Nephron progenitor cell (in vitro differentiated cells): ENCODE measurements at regions not wholly inside any gene's neighbourhood (a gene's known extent, or its start where the extent isn't known, plus 50 kb on each side); places are given as distances from the start of the nearest gene placed in this dataset.
A peak's percentile ranks its signal among the peaks of the same experiment; 100 is the strongest.
"Not testable (repeated sequence)": the region's sequence is repeated elsewhere in the genome, so short reads cannot be mapped to it uniquely, and the experiment has no call there.

Experiments
- DNase-seq: peaks from one replicate; pipeline ENCODE4 v3.0.0; 2021
- H3K27ac Mint-ChIP-seq: 2 replicates; pipeline ENCODE4 v1.8.0; 2021; ENCODE audit warnings: mild to moderate bottlenecking, moderate library complexity, mixed read lengths
- H3K27me3 Mint-ChIP-seq: 2 replicates; pipeline ENCODE4 v1.8.0; 2021; ENCODE audit warnings: mild to moderate bottlenecking, low read depth, mixed read lengths; ENCODE audit not compliant: poor library complexity
- H3K36me3 Mint-ChIP-seq: 2 replicates; pipeline ENCODE4 v1.8.0; 2021; ENCODE audit warnings: low read depth, mixed read lengths
- H3K4me1 Mint-ChIP-seq: 2 replicates; pipeline ENCODE4 v1.8.0; 2021; ENCODE audit warnings: mixed read lengths
- H3K4me3 Mint-ChIP-seq: 2 replicates; pipeline ENCODE4 v1.8.0; 2021; ENCODE audit warnings: mild to moderate bottlenecking, moderate library complexity, mixed read lengths
- H3K9me3 Mint-ChIP-seq: 2 replicates; pipeline ENCODE4 v1.8.0; 2021; ENCODE audit warnings: mild to moderate bottlenecking, moderate library complexity, mixed read lengths
- TF ChIP-seq, protein P1 (sequence below): fragments of 200-600 bp; sonication (generic); IDR thresholded peaks from 2 replicates; pipeline ENCODE4 v1.5.0; 2021; ENCODE audit warnings: antibody characterized with exemption

GRCh38 chr4:122988696-122989095 lies 66.3 kb upstream of the NUDT6 start:
- Mint-ChIP-seq H3K27me3 (no peaks in the 10 kb centered on the region), H3K27ac (no peak overlapping the region), H3K4me1 (no peaks in the 10 kb centered on the region), H3K4me3 (no peak overlapping the region), H3K9me3 (peaks cover 67% of the 10 kb centered on the region), H3K36me3 (peaks cover 77% of the 10 kb centered on the region)
- no peak for DNase-seq
- TF ChIP-seq, protein P1, sequence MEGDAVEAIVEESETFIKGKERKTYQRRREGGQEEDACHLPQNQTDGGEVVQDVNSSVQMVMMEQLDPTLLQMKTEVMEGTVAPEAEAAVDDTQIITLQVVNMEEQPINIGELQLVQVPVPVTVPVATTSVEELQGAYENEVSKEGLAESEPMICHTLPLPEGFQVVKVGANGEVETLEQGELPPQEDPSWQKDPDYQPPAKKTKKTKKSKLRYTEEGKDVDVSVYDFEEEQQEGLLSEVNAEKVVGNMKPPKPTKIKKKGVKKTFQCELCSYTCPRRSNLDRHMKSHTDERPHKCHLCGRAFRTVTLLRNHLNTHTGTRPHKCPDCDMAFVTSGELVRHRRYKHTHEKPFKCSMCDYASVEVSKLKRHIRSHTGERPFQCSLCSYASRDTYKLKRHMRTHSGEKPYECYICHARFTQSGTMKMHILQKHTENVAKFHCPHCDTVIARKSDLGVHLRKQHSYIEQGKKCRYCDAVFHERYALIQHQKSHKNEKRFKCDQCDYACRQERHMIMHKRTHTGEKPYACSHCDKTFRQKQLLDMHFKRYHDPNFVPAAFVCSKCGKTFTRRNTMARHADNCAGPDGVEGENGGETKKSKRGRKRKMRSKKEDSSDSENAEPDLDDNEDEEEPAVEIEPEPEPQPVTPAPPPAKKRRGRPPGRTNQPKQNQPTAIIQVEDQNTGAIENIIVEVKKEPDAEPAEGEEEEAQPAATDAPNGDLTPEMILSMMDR: no peak

DNA sequence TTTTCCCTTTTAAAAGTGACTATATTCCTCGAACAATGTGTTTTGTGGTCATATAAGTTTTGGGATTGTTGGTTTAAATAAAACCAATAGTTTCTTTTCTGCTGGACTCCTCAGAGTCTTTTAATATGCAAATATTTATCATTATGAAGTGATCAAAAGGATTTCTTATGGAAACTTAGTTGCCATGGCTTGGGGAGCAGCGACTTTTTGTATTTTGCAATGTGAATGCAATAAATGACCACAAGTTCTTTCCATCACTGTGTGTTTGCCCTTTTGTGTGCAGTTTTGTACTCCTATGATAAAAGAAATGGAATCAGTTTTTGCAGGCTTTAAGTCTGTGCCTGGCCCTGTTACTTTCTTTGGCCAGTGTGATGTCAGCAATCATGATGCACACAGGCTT lies 68.5 kb upstream of the NUDT6 start:
- Mint-ChIP-seq H3K9me3 (peaks cover 48% of the 10 kb centered on the region), H3K27me3 (no peaks in the 10 kb centered on the region), H3K4me1 (no peaks in the 10 kb centered on the region), H3K36me3 (peaks cover 55% of the 10 kb centered on the region), H3K27ac (no peak overlapping the region), H3K4me3 (no peak overlapping the region)
- DNase-seq: no peak
- TF ChIP-seq, protein P1: no peak

- H3K27me3 Mint-ChIP-seq: no peaks in the 10 kb centered on the region
These were observed 69.7 kb upstream of the NUDT6 start for GRCh38 chr4:122992057-122992456.

GRCh38 chr4:122992641-122993040 lies 70.2 kb upstream of the NUDT6 start:
- Mint-ChIP-seq H3K36me3 (peaks cover 50% of the 10 kb centered on the region), H3K4me3 (no peak overlapping the region), H3K4me1 (no peaks in the 10 kb centered on the region), H3K27ac (no peak overlapping the region), H3K27me3 (no peaks in the 10 kb centered on the region), H3K9me3 (peaks cover 32% of the 10 kb centered on the region)
- DNase-seq: no peak
- TF ChIP-seq, protein P1: no peak

More at GRCh38 chr4:122992057-122992456, 69.7 kb upstream of the NUDT6 start:
- Mint-ChIP-seq H3K36me3 (peaks cover 50% of the 10 kb centered on the region), H3K9me3 (peaks cover 37% of the 10 kb centered on the region), H3K4me1 (no peaks in the 10 kb centered on the region), H3K4me3 (no peak overlapping the region), H3K27ac (no peak overlapping the region)
- TF ChIP-seq, protein P1: no peak
- DNase-seq: no peak

DNA sequence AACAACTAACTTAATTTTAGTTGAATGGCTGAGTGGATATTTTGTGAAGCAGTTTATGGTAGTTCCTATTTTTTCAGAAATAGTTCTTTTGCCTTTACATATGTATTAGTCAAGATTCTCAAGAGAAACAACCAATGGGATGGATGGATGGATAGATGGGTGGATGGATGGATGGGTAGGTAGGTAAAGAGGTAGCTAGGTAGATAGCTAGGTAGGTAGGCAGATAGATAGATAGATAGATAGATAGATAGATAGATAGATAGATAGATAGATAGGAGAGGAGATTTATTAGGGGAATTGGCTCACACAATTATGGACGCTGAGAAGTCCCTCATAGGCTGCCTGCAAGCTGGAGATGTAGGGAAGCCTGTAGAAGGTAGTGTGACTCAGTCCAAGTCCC lies 74.0 kb upstream of the NUDT6 start:
- peaks cover 5% of the 10 kb centered on the region for H3K9me3 Mint-ChIP-seq
- H3K27ac Mint-ChIP-seq: no peak overlapping the region
- TF ChIP-seq, protein P1: no peak
- peaks cover 22% of the 10 kb centered on the region for H3K36me3 Mint-ChIP-seq
- DNase-seq: no peak
- no peaks in the 10 kb centered on the region for H3K4me1 Mint-ChIP-seq
- H3K4me3 Mint-ChIP-seq: no peak overlapping the region
- H3K27me3 Mint-ChIP-seq: no peaks in the 10 kb centered on the region

- no peak for DNase-seq
- Mint-ChIP-seq H3K27me3 (no peaks in the 10 kb centered on the region), H3K9me3 (peaks cover 7% of the 10 kb centered on the region), H3K27ac (no peak overlapping the region), H3K36me3 (peaks cover 27% of the 10 kb centered on the region), H3K4me1 (no peaks in the 10 kb centered on the region), H3K4me3 (no peak overlapping the region)
- TF ChIP-seq, protein P1: no peak
These were observed 75.2 kb upstream of the NUDT6 start for GRCh38 chr4:122997463-122998101.

DNA sequence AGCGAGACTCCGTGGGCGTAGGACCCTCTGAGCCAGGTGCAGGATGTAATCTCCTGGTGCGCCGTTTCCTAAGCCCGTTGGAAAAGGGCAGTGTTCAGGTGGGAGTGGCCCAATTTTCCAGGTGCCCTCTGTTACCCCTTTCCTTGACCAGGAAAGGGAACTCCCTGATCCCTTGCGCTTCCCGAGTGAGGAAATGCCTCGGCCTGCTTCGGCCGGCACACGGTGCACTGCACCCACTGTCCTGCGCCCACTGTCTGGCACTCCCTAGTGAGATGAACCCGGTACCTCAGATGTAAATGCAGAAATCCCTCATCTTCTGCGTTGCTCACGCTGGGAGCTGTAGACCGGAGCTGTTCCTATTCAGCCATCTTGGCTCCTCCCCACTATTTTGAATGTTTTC lies 81.7 kb upstream of the NUDT6 start:
- not testable (repeated sequence) for DNase-seq, H3K27me3 Mint-ChIP-seq, H3K4me3 Mint-ChIP-seq, H3K4me1 Mint-ChIP-seq
- H3K9me3 Mint-ChIP-seq: peaks cover 46% of the 10 kb centered on the region
- H3K36me3 Mint-ChIP-seq: peaks cover 71% of the 10 kb centered on the region
- H3K27ac Mint-ChIP-seq: peak overlapping the region; percentile 58

DNA sequence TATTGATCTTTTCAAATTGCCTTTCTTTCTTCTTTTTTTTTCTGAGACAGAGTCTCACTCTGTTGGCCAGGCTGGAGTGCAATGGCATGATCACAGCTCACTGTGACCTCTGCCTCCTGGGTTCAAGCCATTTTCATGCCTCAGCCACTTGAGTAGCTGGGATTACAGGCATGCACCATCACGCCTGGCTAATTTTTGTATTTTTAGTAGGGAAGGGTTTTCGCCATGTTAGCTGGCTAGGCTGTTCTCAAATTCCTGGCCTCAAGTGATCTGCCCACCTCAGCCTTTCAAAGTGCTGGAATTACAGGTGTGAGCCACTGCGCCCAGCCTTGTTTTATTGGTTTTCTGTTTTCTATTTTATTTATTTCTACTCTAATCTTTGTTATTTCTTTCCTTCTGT lies 82.7 kb upstream of the NUDT6 start:
- not testable (repeated sequence) for H3K27me3 Mint-ChIP-seq, H3K4me3 Mint-ChIP-seq, DNase-seq, H3K4me1 Mint-ChIP-seq, H3K27ac Mint-ChIP-seq
- Mint-ChIP-seq H3K9me3 (peaks cover 46% of the 10 kb centered on the region), H3K36me3 (peaks cover 81% of the 10 kb centered on the region)
